ENCODE measurements at regions not wholly inside any gene's neighbourhood (a gene's known extent, or its start where the extent isn't known, plus 50 kb on each side); places are given as distances from the start of the nearest gene placed in this dataset.

- Histone ChIP-seq H3K27ac (no peak overlapping the region), H3K4me3 (no peak overlapping the region), H3K9me3 (no peaks in the 10 kb centered on the region), H3K36me3 (no peaks in the 10 kb centered on the region), H3K27me3 (no peaks in the 10 kb centered on the region), H3K4me1 (no peaks in the 10 kb centered on the region)
- DNase-seq (no peak), ATAC-seq (no peak), FAIRE-seq (no peak)
- no peak for TF ChIP-seq CTCF (IDR thresholded peaks at IDR 0.05)
- 70 to 81% methylated on average over 4 of the region's 4 CpGs for WGBS, 2 donors
- intact Hi-C loops (cut with DNase I) = no loop called here
These were observed 209.7 kb upstream of the PWP1 start for GRCh38 chr12:107475900-107476299.

GRCh38 chr12:107477018-107477417 is 208.6 kb upstream of the PWP1 start:
- no peak for FAIRE-seq
- WGBS, 2 donors = 86 to 89% methylated on average over 7 of the region's 7 CpGs
- Histone ChIP-seq H3K27ac (no peak overlapping the region), H3K36me3 (no peaks in the 10 kb centered on the region), H3K27me3 (no peaks in the 10 kb centered on the region), H3K4me3 (no peak overlapping the region), H3K4me1 (no peaks in the 10 kb centered on the region), H3K9me3 (no peaks in the 10 kb centered on the region)
- intact Hi-C loops (cut with DNase I) = no loop called here
- no peak for TF ChIP-seq CTCF (IDR thresholded peaks at IDR 0.05)
- DNase-seq = no peak
- ATAC-seq = no peak

- no peak for TF ChIP-seq CTCF (IDR thresholded peaks at IDR 0.05)
- no peak for DNase-seq
- H3K27ac ChIP-seq = no peak overlapping the region
- no peak for ATAC-seq
- no peaks in the 10 kb centered on the region for H3K27me3 ChIP-seq
- H3K9me3 ChIP-seq = no peaks in the 10 kb centered on the region
- H3K4me1 ChIP-seq = no peaks in the 10 kb centered on the region
- no peak for FAIRE-seq
- 78 to 81% methylated on average over 2 of the region's 2 CpGs for WGBS, 2 donors
- H3K4me3 ChIP-seq = no peak overlapping the region
- intact Hi-C loops (cut with DNase I) = no loop called here
- no peaks in the 10 kb centered on the region for H3K36me3 ChIP-seq
These were observed 207.5 kb upstream of the PWP1 start for GRCh38 chr12:107477947-107478610.

GRCh38 chr12:107478881-107479280 is 206.7 kb upstream of the PWP1 start:
- DNase-seq (no peak), FAIRE-seq (no peak), ATAC-seq (no peak)
- H3K4me3 ChIP-seq = no peak overlapping the region
- H3K36me3 ChIP-seq = no peaks in the 10 kb centered on the region
- no peaks in the 10 kb centered on the region for H3K27me3 ChIP-seq
- H3K9me3 ChIP-seq = no peaks in the 10 kb centered on the region
- no peak overlapping the region for H3K27ac ChIP-seq
- no peaks in the 10 kb centered on the region for H3K4me1 ChIP-seq
- TF ChIP-seq CTCF (IDR thresholded peaks at IDR 0.05) = no peak
- intact Hi-C loops (cut with DNase I) = no loop called here
- 62 to 68% methylated on average over 1 of the region's 1 CpG for WGBS, 2 donors

GRCh38 chr12:107480836-107481608 is 204.6 kb upstream of the PWP1 start:
- Histone ChIP-seq H3K4me3 (no peak overlapping the region), H3K9me3 (no peaks in the 10 kb centered on the region), H3K27me3 (no peaks in the 10 kb centered on the region), H3K27ac (no peak overlapping the region), H3K4me1 (no peaks in the 10 kb centered on the region), H3K36me3 (no peaks in the 10 kb centered on the region)
- no peak for DNase-seq
- 70 to 80% methylated on average over 4 of the region's 4 CpGs for WGBS, 2 donors
- ATAC-seq = no peak
- no peak for TF ChIP-seq CTCF (IDR thresholded peaks at IDR 0.05)
- no peak for FAIRE-seq
- intact Hi-C loops (cut with DNase I) = no loop called here
